ENCODE measurements at regions not wholly inside any gene's neighbourhood (a gene's known extent, or its start where the extent isn't known, plus 50 kb on each side); places are given as distances from the start of the nearest gene placed in this dataset.

GRCh38 chrX:107563824-107564223 lies 64.5 kb upstream of the PRPS1 start:
- no peak overlapping the region for H3K27ac ChIP-seq (ENCODE audit: extremely low read length, insufficient read depth, low read length)
- no peak overlapping the region for H3K9ac ChIP-seq (ENCODE audit: insufficient read depth, low read depth, low read length)
- no peak for DNase-seq (ENCODE audit: low spot score)
- intact Hi-C loops (cut with micrococcal nuclease; ENCODE audit: unreplicated experiment) (no loop called here), in situ Hi-C loops (cut with HindIII; ENCODE audit: extremely low pct_ligation_motif_present, low pct_unique_long_range_greater_than_20kb) (no loop called here)
- ATAC-seq: no peak
- H4K20me1 ChIP-seq (ENCODE audit: insufficient read depth, low read length): no peaks in the 10 kb centered on the region
- no peak for FAIRE-seq
- H3K27me3 ChIP-seq (ENCODE audit: control insufficient read depth in 1 of 2, insufficient read depth in 2 of 2, low read length in 2 of 2): no peaks in the 10 kb centered on the region
- H3K36me3 ChIP-seq (replicated peaks in 1 of 2; ENCODE audit: control insufficient read depth in 1 of 2, insufficient read depth in 2 of 2, low read length in 2 of 2): no peaks in the 10 kb centered on the region
- no peak overlapping the region for H3K4me2 ChIP-seq (ENCODE audit: low read depth, low read length)
- no peak for TF ChIP-seq ZNF570 (CRISPR knock-in tag; IDR thresholded peaks at IDR 0.05; ENCODE audit: borderline replicate concordance)
- TF ChIP-seq SP4 (CRISPR knock-in tag; IDR thresholded peaks at IDR 0.05): no peak
- no peak for TF ChIP-seq GFI1 (CRISPR knock-in tag; IDR thresholded peaks at IDR 0.05; ENCODE audit: borderline replicate concordance)
- TF ChIP-seq KLF9 (CRISPR knock-in tag; IDR thresholded peaks at IDR 0.05; ENCODE audit: low read depth): no peak
- no peak for TF ChIP-seq ZNF224 (CRISPR knock-in tag; IDR thresholded peaks at IDR 0.05)
- no peak for TF ChIP-seq SKIL (CRISPR knock-in tag; IDR thresholded peaks at IDR 0.05; ENCODE audit: borderline replicate concordance)
- TF ChIP-seq SIN3B (IDR thresholded peaks at IDR 0.05; ENCODE audit: low read length): no peak
- TF ChIP-seq ZNF292 (CRISPR knock-in tag; IDR thresholded peaks at IDR 0.05; ENCODE audit: borderline replicate concordance, low read depth): no peak
- no peak for TF ChIP-seq ZNF207 (IDR thresholded peaks at IDR 0.05; ENCODE audit: borderline replicate concordance)
- no peak for TF ChIP-seq ZNF431 (CRISPR knock-in tag; IDR thresholded peaks at IDR 0.05; ENCODE audit: borderline replicate concordance, low read depth)
- no peak for TF ChIP-seq ZNF792 (CRISPR knock-in tag; IDR thresholded peaks at IDR 0.05)
- TF ChIP-seq TGIF2 (CRISPR knock-in tag; IDR thresholded peaks at IDR 0.05): no peak
- TF ChIP-seq NR2F6 (IDR thresholded peaks at IDR 0.05): no peak
- no peak for TF ChIP-seq NR2F6 (CRISPR knock-in tag; IDR thresholded peaks at IDR 0.05)
- TF ChIP-seq MAF1 (CRISPR knock-in tag; IDR thresholded peaks at IDR 0.05; ENCODE audit: borderline replicate concordance): no peak
- no peak for TF ChIP-seq TFDP1 (CRISPR knock-in tag; IDR thresholded peaks at IDR 0.05; ENCODE audit: borderline replicate concordance)
- TF ChIP-seq SMAD1 (CRISPR knock-in tag; IDR thresholded peaks at IDR 0.05; ENCODE audit: borderline replicate concordance, low read depth): no peak
- no peak for TF ChIP-seq RBM22 (optimal IDR thresholded peaks at IDR 0.05; ENCODE audit: low read length)
- no peak for TF ChIP-seq ZNF572 (CRISPR knock-in tag; IDR thresholded peaks at IDR 0.05)
- no peak for TF ChIP-seq ZNF782 (CRISPR knock-in tag; IDR thresholded peaks at IDR 0.05; ENCODE audit: borderline replicate concordance)
- no peak overlapping the region for H3K4me3 ChIP-seq (replicated peaks in 1 of 3; ENCODE audit: insufficient read depth in 1 of 3, low read depth in 2 of 3, low read length in 3 of 3)
- H3K4me1 ChIP-seq (ENCODE audit: insufficient read depth, low read length): no peaks in the 10 kb centered on the region
- BruUV-seq (replicated peaks): no TSS peak
- no peak overlapping the region for H2AFZ ChIP-seq (ENCODE audit: low read length)
- WGBS (ENCODE audit: low lambda C conversion rate): 100% methylated on average over 2 of the region's 4 CpGs
- POLR2A ChIA-PET: no interaction called here
- no peaks in the 10 kb centered on the region for H3K79me2 ChIP-seq (ENCODE audit: insufficient read depth, low read length)
- CTCF ChIA-PET (ENCODE audit: low intra/inter-chr PET ratio, low total read pairs): no interaction called here
- H3K9me3 ChIP-seq (ENCODE audit: low read length): no peaks in the 10 kb centered on the region

All from HepG2 (cell line).